ENCODE measurements at regions not wholly inside any gene's neighbourhood (a gene's known extent, or its start where the extent isn't known, plus 50 kb on each side); places are given as distances from the start of the nearest gene placed in this dataset.

DNA sequence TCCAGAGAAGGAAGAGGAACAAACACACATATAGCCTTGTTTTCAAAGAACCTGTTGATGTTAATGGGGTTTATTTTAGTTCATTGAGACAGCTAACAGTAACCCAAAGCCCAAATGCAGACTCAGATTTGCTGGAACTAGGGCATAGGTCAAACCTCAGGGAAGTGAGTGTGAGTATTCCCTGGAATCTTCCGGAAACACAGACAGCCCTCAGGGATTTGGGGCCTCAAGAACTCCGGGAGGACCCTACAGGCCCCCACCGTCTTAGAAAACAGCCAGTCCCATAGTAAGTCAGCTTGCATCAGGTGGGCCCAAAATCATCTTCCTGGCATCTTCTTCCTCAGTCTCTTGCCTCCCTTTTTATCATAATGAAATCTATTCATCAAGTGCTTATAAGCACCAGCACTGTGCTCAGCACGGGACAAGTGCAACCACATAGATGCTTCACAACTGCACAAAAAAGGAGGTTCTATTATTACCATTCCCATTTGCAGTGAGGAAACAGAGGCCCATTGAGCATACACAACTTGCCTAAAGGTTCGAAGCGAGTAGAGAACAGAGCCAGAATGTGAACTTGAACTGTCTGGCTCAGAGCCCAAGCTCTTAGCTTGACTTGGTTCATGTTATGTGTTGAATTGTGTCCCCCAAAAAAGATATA, 50.2 kb upstream of the BCL11A start:
- no peak for DNase-seq (ENCODE audit: low spot score)

DNA sequence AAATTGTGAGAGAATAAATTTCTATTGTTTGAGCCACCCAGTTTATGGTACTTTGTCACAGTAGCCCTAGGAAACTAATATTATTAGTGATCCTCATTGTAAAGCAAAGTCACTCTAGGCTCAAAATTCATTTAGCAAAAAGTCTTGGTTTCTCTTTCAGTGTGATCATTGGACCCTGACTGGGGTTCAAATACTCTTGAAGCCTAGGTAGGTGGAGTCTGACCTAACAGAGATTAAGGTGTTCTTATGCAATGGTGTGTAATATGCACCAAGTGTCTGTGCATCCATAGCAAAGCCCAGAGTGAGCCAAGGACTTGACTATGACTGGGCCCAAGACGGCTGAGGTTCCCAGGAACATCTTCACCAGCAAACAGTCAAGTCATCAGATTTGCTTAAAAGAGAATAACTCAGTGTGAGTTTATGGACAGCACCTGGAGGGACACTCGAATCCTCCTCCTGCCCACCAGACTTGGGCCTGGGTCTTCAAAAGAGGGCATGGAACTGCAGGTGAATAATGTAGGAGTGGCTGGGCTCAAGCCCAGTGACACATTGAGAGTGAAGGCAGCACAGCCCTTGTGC, 51.1 kb upstream of the BCL11A start:
- DNase-seq (ENCODE audit: low spot score) = no peak

DNA sequence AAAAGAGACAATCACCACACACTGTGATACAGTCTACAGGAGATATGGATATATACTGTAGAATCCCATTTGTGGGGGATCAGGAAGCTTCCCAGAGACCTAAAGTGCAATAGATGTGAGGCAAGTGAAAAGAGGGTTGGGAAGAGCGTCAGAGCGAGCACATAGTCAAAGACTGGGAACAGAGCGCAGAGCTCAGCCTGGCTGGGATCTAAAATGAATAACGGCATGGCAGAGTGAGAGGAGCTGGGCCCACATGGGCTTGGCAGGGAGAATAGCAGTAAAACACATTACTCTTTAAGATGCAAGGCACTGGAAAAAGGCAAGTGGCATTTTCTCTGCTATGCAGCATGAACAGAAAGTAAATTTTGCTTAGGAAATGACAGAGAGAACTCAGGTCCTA, 52.4 kb upstream of the BCL11A start:
- DNase-seq (ENCODE audit: low spot score) = no peak

DNA sequence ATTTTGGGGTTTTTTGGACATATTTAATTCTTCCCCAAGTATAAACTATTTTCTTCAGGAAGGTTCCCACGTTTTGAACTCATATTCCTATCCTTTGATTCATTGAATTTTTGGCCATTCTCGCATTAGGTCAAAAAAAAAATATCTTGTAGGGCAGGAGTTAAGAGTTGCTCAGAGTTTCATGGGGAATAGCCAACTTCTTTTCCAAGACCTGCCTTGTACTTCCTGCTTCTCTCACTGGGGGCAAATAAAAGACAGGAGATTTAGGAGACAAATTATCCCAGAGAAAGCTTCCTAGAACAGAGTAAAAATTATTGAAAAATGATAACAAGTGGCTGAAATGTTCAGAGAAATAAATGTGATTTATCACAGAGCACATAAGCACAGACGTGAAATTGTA, 55.2 kb upstream of the BCL11A start:
- DNase-seq (ENCODE audit: low spot score) = no peak

DNA sequence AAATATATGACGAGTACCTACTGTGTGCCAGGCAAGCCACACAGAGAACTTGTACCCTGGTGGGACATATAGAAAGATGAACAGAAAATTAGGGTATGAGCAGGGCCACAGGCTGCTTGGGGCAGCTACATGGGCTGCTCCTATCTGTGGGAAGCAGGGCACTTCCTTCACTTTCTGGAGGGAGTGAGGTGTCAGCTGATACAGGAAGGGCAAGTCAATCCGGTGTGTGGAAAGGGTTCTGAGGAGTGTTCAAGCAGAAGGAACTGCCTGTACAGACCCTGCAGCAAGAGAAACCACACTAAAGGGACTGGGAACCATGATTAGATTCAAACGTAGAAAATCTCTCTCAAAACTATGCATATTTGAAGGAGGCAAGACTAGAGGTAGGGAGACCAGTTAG, 58.6 kb upstream of the BCL11A start:
- no peak for DNase-seq (ENCODE audit: low spot score)

DNA sequence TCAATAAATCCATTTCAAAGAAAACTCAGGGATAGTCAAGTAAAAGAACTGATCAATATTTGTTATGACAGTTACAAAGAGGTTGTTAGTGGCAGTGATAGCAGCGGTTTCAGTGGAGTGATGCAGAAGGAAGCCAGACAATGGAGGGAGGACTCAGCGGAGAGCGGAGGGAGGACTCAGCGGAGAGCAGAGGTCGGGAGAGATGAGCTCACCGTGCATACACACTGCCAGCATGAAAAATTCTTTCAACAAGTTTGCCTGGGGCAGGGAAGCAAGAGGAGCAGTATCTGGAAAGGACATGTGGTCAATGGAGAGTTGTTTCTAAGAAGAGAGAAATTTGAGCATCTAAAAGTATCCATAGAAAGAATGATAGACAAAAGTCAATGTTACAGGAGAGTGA, 60.9 kb upstream of the BCL11A start:
- DNase-seq (ENCODE audit: low spot score) = no peak

DNA sequence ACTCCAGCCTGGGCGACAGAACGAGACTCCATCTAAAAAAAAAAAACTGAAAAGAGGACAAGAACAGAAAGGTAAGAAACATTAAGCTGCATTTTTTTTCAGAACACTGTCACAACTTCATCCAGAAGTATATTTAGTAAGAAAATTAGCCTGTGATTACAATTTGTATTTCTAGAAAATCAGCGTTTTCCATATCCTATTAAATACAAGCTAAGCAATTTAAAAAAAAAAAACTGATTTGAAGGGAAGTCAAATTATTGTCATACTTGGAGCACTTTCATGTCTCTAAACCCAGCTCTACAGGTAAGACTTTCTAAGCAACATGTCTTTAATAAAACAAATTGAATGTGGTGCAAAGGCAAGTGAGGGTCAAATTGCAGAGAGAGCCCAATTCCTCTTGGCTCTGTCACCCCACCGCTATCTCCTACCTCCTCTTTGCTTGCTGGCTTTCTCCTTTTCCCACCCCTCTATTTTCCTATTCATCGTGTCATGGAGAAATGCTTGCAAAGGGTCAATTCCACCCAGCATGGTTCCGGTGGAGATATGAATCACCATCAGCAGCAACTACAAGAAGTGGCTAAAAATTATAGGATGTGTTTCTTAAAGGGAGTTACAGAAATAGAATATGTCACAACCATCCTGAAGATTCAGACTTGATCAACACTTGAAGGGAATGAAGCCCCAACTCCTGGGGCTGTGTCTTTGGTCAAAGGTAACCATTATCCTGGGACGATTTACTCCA, 68.4 kb upstream of the BCL11A start:
- DNase-seq (ENCODE audit: low spot score) = no peak

DNA sequence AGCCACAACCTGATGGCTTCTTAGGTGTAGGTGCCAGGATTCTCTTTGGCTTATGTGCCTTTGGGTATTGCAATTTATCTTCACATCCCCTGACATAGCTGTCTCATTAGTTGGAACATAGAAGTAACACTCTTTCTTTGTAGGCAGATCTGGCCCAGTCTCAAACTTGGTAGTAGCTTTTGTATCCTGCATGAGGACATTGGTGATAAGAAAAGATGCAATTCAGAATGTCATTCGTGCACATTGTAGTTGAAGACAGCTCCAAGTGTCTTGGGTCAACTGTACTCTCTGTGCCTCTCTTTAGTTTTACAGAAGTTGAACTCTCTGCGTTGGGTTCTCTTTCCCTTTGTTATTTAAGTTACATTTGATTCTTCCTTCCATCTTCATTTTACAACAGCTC, 69.6 kb upstream of the BCL11A start:
- no peak for DNase-seq (ENCODE audit: low spot score)

DNA sequence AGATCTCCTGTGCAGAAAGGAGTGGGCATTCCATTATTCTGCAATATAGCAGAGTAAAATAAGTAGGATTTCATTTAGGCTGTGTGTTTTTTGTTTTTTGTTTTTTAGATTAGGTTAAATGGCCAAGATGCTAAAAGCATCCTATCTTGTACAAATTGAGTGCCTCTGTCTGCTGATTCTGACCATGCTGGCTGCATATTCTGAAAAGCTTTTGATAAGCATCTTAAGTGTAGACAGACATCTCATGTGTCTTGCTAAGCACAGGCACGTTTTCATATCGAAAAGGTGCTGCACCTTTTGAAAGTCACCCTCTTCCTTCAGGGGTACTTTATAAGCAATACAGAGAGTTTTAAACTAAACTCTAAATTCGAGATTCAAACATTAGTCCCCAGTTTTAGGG, 74.0 kb upstream of the BCL11A start:
- no peak for DNase-seq (ENCODE audit: low spot score)

DNA sequence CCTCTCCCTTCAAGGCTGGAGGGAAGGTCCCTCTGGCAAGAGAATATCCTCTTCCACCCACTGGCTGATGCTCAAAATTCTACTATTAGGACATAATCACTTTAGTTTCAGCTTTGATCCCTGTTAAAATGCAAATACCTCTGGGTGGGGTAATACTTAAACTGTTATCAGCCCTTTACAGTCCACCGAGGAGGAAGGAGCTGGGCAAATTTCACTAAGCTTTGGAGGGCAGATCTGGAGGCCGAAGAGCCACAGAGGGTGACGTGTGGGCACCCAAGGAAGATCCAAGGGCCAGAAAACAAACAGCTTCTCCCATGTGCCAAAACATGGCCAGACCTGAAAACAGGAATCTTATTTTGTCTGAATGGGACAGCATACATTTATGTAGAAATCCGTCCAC, 74.6 kb upstream of the BCL11A start:
- no peak for DNase-seq (ENCODE audit: low spot score)

DNA sequence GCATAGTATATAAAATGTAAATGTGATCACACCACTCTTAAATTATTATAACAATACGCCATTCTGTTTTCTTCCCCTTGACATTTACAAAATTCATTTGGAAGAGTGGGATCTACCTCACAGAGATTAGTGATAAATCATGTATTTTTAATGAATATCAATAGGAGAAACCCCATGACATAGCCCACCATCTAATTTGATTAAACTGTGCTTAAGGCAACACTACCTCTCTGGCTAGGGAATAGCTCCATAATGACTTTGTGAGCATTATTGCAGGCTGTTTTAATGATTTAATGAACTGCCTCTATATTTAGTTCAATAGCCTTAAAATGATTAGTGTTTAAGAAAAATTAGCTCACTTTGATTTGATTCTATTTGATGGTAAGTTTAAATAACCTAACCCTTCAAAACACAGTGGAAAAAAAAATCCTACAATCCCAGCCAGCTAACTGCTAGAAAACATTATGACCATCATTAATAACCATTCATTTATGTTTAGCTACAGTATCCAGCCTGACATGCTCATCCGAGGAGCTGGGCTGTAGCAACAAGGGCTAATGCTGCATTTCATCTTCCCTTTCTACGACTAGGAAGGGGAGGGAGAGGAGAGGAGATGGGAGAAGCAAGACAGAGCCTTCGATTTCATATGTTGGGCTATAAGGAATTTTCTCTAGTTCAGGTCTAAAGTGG, 75.3 kb upstream of the BCL11A start:
- no peak for DNase-seq (ENCODE audit: low spot score)

DNA sequence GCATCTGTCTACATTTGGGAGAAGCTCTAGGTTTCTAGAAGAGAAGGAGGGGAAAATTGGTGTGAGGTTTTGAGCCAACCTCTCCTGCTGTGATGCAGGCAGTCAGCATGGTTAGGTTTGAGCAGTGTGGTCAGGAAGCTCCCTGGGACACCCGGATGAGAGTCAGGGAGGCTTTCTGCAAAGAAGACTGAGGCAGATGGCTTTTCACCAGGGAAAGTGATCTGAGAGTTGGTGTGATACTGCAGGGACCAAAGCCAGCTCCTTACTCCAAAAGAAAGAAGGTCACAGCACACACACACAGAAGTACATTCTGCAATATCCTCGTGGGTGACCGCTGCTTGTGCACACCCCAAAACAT, 75.8 kb upstream of the BCL11A start:
- no peak for DNase-seq (ENCODE audit: low spot score)

DNA sequence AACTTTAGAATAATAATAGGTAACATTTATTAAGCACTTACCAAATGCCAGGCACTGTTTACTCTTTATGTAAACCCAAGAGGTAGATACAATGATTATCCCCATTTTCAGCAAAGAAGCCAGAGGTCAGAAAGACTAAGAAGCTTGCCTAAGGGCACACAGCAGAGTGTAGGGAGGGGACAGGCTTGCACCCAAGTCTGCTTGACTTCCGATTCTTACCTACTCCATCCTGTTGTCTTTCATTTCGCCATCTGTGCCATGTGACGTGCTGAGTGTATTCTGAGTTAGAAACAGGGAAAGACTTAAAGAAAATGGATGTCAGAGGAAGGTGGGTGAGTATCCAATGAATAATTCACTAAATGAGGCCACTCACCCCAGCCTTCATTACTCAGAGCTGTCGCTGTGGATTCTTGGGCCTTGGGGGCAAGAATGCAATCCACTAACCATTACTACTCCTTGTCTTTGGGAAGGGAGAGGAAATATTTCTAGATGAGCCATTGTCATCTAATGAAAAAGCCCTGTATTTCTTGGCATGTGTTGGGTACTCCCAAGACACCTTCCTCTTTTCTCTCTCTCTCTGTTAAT, 76.4 kb upstream of the BCL11A start:
- DNase-seq (ENCODE audit: low spot score) = no peak

DNA sequence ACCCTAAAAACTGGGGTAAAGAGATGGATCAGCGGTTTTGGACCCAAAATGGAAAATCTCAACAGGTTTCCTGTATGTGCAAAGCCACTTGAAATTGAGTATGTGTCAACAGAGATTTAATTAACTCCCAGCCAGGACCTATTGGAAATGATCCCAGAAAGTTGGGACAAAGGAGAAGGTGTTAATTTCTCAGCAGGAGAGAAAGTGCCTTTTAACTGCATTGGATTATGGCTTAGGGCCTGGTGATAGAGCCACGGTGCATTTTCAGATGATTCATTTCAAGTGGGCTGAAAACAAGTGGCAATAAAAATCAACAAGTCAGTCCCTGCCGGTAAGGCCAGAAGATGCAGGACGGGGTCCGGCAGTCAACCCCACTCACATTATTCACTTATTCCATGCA, 80.2 kb upstream of the BCL11A start:
- no peak for DNase-seq (ENCODE audit: low spot score)

DNA sequence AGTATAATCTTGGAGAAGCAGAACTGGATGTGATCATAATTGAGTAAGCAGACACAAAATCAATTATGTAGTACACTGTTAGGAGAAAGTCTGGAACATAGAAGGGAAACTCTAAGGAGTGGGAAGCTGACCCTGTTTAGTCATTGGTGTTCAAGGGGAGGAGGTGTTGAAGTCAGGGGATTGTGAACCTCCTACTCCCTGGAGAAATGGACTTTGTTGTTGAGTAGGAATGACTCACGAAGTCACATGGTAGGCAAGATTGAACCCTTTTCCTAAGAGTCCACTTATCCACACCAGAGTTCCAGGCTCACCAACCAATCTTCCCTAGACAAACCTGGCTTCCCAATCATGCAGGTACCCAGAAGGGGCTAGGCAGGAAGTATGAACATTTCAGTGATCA, 81.0 kb upstream of the BCL11A start:
- DNase-seq (ENCODE audit: low spot score) = no peak

DNA sequence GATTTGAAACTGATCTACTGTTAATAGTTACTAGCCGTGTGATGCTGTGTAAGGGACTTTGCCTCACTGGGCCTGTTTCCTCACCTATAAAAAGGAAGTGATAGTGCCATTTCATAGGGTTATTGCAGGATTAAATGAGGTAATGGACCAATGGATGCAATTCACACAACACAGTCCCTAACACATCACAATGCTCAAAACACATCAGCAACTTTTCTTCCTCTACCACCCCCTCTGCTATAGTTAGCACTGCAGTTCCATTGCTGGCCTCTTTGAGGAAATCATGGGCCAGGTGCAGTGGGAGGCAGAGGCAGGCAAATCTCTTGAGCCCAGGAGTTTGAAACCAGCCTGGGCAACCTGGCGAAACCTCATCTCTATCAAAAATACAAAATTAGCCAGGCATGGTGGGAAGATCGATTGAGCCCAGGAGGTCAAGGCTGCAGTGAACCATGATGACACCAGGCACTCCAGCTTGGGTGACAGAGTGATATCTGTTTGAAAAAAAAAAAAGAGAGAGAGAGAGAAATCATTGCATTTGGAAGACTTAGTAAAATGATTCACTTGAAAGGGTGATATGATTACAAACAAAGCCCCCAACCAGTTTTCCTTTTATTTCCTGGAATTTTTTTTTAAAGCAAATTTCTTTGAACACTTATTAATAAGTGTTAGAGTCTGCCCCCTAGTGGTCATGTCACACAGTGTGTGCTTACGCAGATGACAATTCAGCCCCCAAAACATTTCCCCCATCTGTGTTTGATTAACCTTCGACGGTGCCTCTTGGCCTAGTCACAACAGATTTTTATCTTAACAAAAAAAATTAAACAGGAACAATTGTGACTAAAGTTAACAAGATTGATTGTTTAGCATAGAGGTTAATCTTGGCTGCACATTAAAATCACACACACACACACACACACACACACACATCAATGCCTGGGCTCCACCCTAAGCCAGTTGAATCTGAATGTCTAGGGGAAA, 88.6 kb upstream of the BCL11A start:
- peak; percentile 25 for DNase-seq (ENCODE audit: low spot score)

DNA sequence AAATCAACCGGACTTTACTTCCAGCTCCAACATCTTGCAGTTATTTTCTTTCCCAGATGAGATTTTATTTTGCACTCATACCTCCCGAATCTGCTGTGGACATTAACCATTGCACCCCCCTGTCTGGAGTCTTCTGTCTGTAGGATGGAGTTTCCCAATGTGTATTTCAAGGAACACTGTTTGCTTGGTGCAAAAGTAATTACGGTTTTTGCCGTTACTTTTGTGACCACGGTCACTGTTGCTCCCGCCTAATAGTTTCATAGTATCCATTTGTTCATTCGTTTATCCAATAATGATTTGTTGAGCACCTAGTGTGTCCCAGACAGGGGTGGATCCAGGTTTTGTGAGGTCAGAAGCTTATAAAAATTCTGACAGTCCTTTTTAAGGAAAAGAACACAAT, 90.3 kb upstream of the BCL11A start:
- DNase-seq (ENCODE audit: low spot score) = no peak

DNA sequence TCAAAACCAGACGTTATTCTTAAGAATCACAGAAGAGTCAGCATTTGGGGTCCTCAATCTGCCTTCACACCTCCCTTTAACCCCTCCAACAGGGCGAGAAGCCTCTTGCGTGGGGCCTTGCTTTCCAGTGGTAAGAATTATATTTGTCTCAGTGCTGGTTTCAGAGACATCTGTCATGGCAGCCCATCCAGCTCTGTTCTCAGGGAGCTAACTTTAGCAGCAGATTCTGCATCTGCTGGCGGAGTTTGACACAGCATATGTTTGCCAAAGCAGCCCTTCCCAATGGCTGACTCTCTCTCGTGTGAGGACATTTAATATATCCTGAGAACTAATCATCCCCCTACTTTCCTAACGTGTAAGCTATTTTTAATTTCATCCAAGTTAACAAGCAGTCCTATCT, 91.5 kb upstream of the BCL11A start:
- no peak for DNase-seq (ENCODE audit: low spot score)

DNA sequence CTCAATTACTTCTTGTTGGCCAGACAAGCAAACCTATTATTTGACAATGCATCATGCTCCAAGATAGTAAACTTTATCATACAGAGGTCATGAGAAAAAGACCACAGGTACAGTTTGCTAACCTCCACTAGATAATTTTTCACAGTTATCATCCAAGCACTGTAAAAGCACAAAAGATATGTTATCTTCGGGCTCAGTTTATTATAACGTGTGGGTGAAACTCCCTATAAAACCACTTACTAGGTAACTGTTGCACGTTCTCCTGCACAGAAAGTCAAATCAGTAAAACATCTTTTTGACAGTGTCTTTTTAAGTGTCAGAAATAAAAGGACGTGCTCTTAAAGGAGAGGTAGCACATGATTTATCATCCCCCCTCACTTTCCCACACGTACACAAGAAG, 94.7 kb upstream of the BCL11A start:
- no peak for DNase-seq (ENCODE audit: low spot score)

DNA sequence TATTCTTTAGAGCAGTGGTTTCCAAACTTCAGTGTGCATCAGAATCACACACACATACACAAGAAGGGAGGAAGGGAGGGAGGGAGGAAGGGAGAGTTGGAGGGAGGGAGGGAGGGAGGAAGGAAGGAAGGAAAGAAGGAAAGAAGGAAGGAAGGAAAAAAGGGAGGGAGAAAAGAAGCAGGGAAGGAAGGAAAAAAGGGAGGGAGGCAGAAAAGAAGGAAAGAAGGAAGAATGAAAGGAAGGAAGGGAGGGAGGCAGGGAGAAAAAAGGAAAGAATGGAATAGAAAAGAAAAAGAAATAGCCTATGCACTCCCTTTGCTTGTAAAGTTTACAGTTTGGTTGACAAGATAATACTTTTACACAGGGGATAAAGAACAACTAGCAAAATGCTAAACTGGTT, 96.3 kb upstream of the BCL11A start:
- no peak for DNase-seq (ENCODE audit: low spot score)

DNA sequence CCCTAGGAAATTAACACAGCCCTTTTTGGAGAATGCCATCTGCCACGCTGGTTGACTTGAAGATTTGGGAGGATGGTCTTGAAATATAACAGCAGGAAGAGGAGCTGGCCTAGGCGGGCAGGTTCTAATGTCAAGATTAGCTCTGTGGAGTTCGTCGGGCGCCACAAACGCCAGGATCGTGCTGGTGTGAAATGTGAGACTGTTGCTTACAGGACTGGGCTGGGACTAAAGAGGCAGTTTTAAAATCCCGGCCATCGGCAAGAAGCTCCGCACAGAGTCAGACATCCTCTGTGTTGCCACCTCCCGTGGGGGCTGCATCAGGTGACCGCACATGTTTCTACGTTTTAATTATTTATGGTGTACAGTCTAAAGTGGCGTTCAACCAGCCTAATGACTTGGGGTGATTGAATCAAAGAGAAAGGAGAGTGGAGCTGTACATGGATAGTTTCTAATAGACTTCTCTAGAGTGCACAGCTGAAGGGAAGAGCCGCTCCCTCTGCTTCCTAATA, 99.4 kb upstream of the BCL11A start:
- no peak for DNase-seq (ENCODE audit: low spot score)
